Lung microvascular endothelial cell (primary cell): ENCODE measurements at regions not wholly inside any gene's neighbourhood (a gene's known extent, or its start where the extent isn't known, plus 50 kb on each side); places are given as distances from the start of the nearest gene placed in this dataset.
"Not testable (repeated sequence)": the region's sequence is repeated elsewhere in the genome, so short reads cannot be mapped to it uniquely, and the experiment has no call there.

Experiments
- DNase-seq, 2 donors: peaks; one replicate each; pipeline versions ENCODE4 v3.0.0 to v3.0.0-alpha.2; 2010; ENCODE audit warnings: low read depth in 2 of 2

GRCh38 chr12:76971216-76971879, 92.5 kb upstream of the CSRP2 start:
- DNase-seq, result not testable (repeated sequence)

- DNase-seq, result no peak
Observed at GRCh38 chr12:76967181-76967885, 88.5 kb upstream of the CSRP2 start.

- DNase-seq, result no peak
Observed at GRCh38 chr12:76964784-76965571, 86.2 kb upstream of the CSRP2 start.

GRCh38 chr12:76962099-76962498, 83.3 kb upstream of the CSRP2 start:
- DNase-seq, result no peak

- DNase-seq, result no peak
Observed at GRCh38 chr12:76957301-76957700, 78.5 kb upstream of the CSRP2 start.

- no peak for DNase-seq
Observed at GRCh38 chr12:76952995-76953394, 74.2 kb upstream of the CSRP2 start.

- no peak for DNase-seq
Observed at GRCh38 chr12:76948879-76949278, 70.1 kb upstream of the CSRP2 start.

GRCh38 chr12:76947304-76947703, 68.5 kb upstream of the CSRP2 start:
- no peak for DNase-seq

- DNase-seq, result no peak
Observed at GRCh38 chr12:76946446-76946845, 67.6 kb upstream of the CSRP2 start.

GRCh38 chr12:76945867-76946266, 67.0 kb upstream of the CSRP2 start:
- DNase-seq, result no peak

GRCh38 chr12:76944892-76945291, 66.1 kb upstream of the CSRP2 start:
- no peak for DNase-seq

- DNase-seq, result no peak
Observed at GRCh38 chr12:76943008-76943407, 64.2 kb upstream of the CSRP2 start.

GRCh38 chr12:76942267-76942666, 63.4 kb upstream of the CSRP2 start:
- DNase-seq, result no peak

GRCh38 chr12:76940671-76941445, 62.0 kb upstream of the CSRP2 start:
- no peak for DNase-seq

GRCh38 chr12:76939701-76940100, 60.9 kb upstream of the CSRP2 start:
- no peak for DNase-seq

GRCh38 chr12:76936275-76937193, 57.7 kb upstream of the CSRP2 start:
- DNase-seq, result peak in 1 of 2 donors; percentile 2

- DNase-seq, result not testable (repeated sequence)
Observed at GRCh38 chr12:76933392-76933791, 54.6 kb upstream of the CSRP2 start.

- DNase-seq, result no peak
Observed at GRCh38 chr12:76929499-76929898, 50.7 kb upstream of the CSRP2 start.
